GM12878 (cell line): ENCODE measurements at regions not wholly inside any gene's neighbourhood (a gene's known extent, or its start where the extent isn't known, plus 50 kb on each side); places are given as distances from the start of the nearest gene placed in this dataset.
A peak's percentile ranks its signal among the peaks of the same experiment; 100 is the strongest.

Experiments used
- ATAC-seq: fragments of 200-7000 bp; cut with Tn5 transposase; 3 replicates; pipeline ENCODE4 v1.9.1; 2020; ENCODE audit warnings: mild to moderate bottlenecking, moderate library complexity
- BruUV-seq: library from RNA; stranded (reverse); fragments of 400-500 nt; replicated peaks from 2 replicates; lab custom pipeline; 2021; lab: Mats Ljungman, UMichigan
- CTCF ChIA-PET: fragments of 300-600 bp; sonication (Branson Sonifier 250); formaldehyde crosslinking; extraction: SDS; loops from one replicate; lab custom pipeline; 2021; ENCODE audit warnings: inconsistent platforms; lab: Yijun Ruan, JAX
- POLR2A ChIA-PET: fragments of 350-600 bp; formaldehyde crosslinking; extraction: SDS; loops from one replicate; lab custom pipeline; 2021; ENCODE audit warnings: inconsistent platforms; lab: Charles Lee
- RAD21 ChIA-PET: fragments of 300-600 bp; sonication (Branson Sonifier 250); formaldehyde crosslinking; loops from one replicate; lab custom pipeline; 2023; ENCODE audit warnings: antibody characterized with exemption; ENCODE audit not compliant: unreplicated experiment; lab: Charles Lee
- SMC1A ChIA-PET: fragments of 300-600 bp; sonication (Branson Sonifier 250); formaldehyde crosslinking; loops from one replicate; lab custom pipeline; 2023; ENCODE audit not compliant: unreplicated experiment, uncharacterized antibody; lab: Charles Lee
- DNase-seq: peaks from one replicate; pipeline ENCODE4 v3.0.0-alpha.2; 2011; ENCODE audit warnings: low read depth, low spot score
- FAIRE-seq: peaks from 3 replicates; lab custom pipeline; 2011; peaks lifted over from hg19 to GRCh38; lab: Jason Lieb, UNC
- H2AFZ ChIP-seq: 2 replicates; pipeline ENCODE4 v1.6.0; 2011; ENCODE audit warnings: low read depth, low read length, control low read depth; ENCODE audit not compliant: control insufficient read depth
- H3K27ac ChIP-seq: 2 replicates; pipeline ENCODE4 v1.5.1; 2011; ENCODE audit warnings: control low read depth; ENCODE audit not compliant: control insufficient read depth, insufficient read depth
- H3K27me3 ChIP-seq, 2 experiments: replicated peaks in 1 of 2; 2 replicates each; pipeline versions ENCODE4 v1.6.0 to v1.6.1; 2011; ENCODE audit warnings: low read length in 1 of 2; ENCODE audit not compliant: control insufficient read depth in 2 of 2, insufficient read depth in 2 of 2
- H3K36me3 ChIP-seq, 2 experiments: 2 replicates each; pipeline ENCODE4 v1.5.1; 2011; ENCODE audit warnings: low read length in 1 of 2; ENCODE audit not compliant: control insufficient read depth in 2 of 2, insufficient read depth in 2 of 2
- H3K4me1 ChIP-seq: 2 replicates; pipeline ENCODE4 v1.6.1; 2011; ENCODE audit warnings: mild to moderate bottlenecking, low read length, moderate library complexity, mixed read lengths; ENCODE audit not compliant: control insufficient read depth, insufficient read depth
- H3K4me2 ChIP-seq: 2 replicates; pipeline ENCODE4 v1.6.0; 2011; ENCODE audit warnings: control low read depth; ENCODE audit not compliant: control insufficient read depth, insufficient read depth
- H3K4me3 ChIP-seq: fragments of 200-600 bp; sonication (generic); 2 replicates; pipeline ENCODE4 v1.5.1; 2016
- H3K79me2 ChIP-seq: 2 replicates; pipeline ENCODE4 v1.6.0; 2011; ENCODE audit warnings: low read length; ENCODE audit not compliant: control insufficient read depth, insufficient read depth
- H3K9ac ChIP-seq: 2 replicates; pipeline ENCODE4 v1.8.0; 2011; ENCODE audit warnings: low read length, control low read depth, mixed read lengths; ENCODE audit not compliant: control insufficient read depth, insufficient read depth
- H3K9me3 ChIP-seq: replicated peaks from 3 replicates; pipeline ENCODE4 v1.5.1; 2011; ENCODE audit warnings: mild to moderate bottlenecking, low read length; ENCODE audit not compliant: control insufficient read depth, insufficient read depth
- H4K20me1 ChIP-seq: 2 replicates; pipeline ENCODE4 v1.6.0; 2011; ENCODE audit not compliant: control insufficient read depth, insufficient read depth
- CHD1 ChIP-seq: IDR thresholded peaks from 2 replicates; pipeline ENCODE4 v1.6.1; 2012; ENCODE audit warnings: low read depth, low read length, improper control_type of control experiment
- IRF4 ChIP-seq: IDR thresholded peaks from 2 replicates; pipeline ENCODE4 v1.6.1; 2011; ENCODE audit warnings: low read depth, low read length
- KLF5 ChIP-seq: fragments of 450-650 bp; IDR thresholded peaks from 2 replicates; pipeline ENCODE4 v1.6.1; 2014; ENCODE audit warnings: mild to moderate bottlenecking; ENCODE audit not compliant: partially characterized antibody
- MAX ChIP-seq: IDR thresholded peaks from 2 replicates; pipeline ENCODE4 v1.6.1; 2012; ENCODE audit warnings: low read depth, low read length, improper control_type of control experiment
- MYB ChIP-seq: fragments of 150-350 bp; IDR thresholded peaks from 2 replicates; pipeline ENCODE4 v1.6.1; 2014; ENCODE audit warnings: mild to moderate bottlenecking, low read depth, low read length, borderline replicate concordance
- NFIC ChIP-seq: IDR thresholded peaks from 2 replicates; pipeline ENCODE4 v1.6.1; 2012; ENCODE audit warnings: low read depth, mild to moderate bottlenecking, inconsistent platforms, low read length, moderate library complexity
- NFYA ChIP-seq: IDR thresholded peaks from 2 replicates; pipeline ENCODE4 v1.6.1; 2011; ENCODE audit warnings: low read depth, mild to moderate bottlenecking, low read length, improper control_type of control experiment, borderline replicate concordance
- POLR2A ChIP-seq: IDR thresholded peaks from 2 replicates; pipeline ENCODE4 v1.6.1; 2011; ENCODE audit warnings: low read depth, mild to moderate bottlenecking, low read length
- RFX5 ChIP-seq: IDR thresholded peaks from 2 replicates; pipeline ENCODE4 v1.6.1; 2011; ENCODE audit warnings: low read depth, low read length, improper control_type of control experiment
- SPI1 ChIP-seq: IDR thresholded peaks from 2 replicates; pipeline ENCODE4 v1.6.1; 2011; ENCODE audit warnings: low read depth, mild to moderate bottlenecking, low read length, moderate library complexity, borderline replicate concordance; ENCODE audit not compliant: insufficient read depth
- SUPT20H ChIP-seq: IDR thresholded peaks from 2 replicates; pipeline ENCODE4 v1.6.1; 2011; ENCODE audit warnings: low read depth, mild to moderate bottlenecking, low read length, moderate library complexity, borderline replicate concordance; ENCODE audit not compliant: control insufficient read depth
- USF2 ChIP-seq: IDR thresholded peaks from 2 replicates; pipeline ENCODE4 v1.6.1; 2011; ENCODE audit warnings: low read depth, low read length, improper control_type of control experiment, borderline replicate concordance
- WGBS: methylation state at CpG from one replicate; pipeline ENCODE4 v1.1.6; 2016; ENCODE audit warnings: low lambda C conversion rate; ENCODE audit not compliant: insufficient replicate concordance, insufficient coverage; ENCODE audit errors: missing lambda C conversion rate; 5-methylcytosine and 5-hydroxymethylcytosine counted together
- in situ Hi-C: fragments of 300-500 bp; cut with MboI; formaldehyde crosslinking; loops from 9 replicates; pipeline ENCODE4 v1.14.3; 2018; ENCODE audit warnings: mixed read lengths
- intact Hi-C: fragments of 100-400 bp; cut with micrococcal nuclease; formaldehyde crosslinking; loops from one replicate; pipeline ENCODE4 v1.14.2; 2022; ENCODE audit not compliant: unreplicated experiment

- BruUV-seq: no TSS peak
- no peak overlapping the region for H2AFZ ChIP-seq
- no peaks in the 10 kb centered on the region for H4K20me1 ChIP-seq
- no peaks in the 10 kb centered on the region for H3K36me3 ChIP-seq
- CTCF ChIA-PET: interaction anchor here (0.9 kb wide), 1 partner anchor 41 kb away, joined by 5 read pairs; no protein-coding TSS in a partner anchor
- WGBS: 13% methylated on average over 2 of the region's 2 CpGs
- DNase-seq (no peak), FAIRE-seq (no peak), ATAC-seq (peak; percentile 23; the same call in 1 of the 3 replicates)
- no peak overlapping the region for H3K9ac ChIP-seq
- H3K4me2 ChIP-seq: no peak overlapping the region
- H3K27ac ChIP-seq: no peak overlapping the region
- H3K4me1 ChIP-seq: no peaks in the 10 kb centered on the region
- RAD21 ChIA-PET: no interaction called here
- TF ChIP-seq SUPT20H (no peak), MYB (no peak), MAX (no peak), KLF5 (no peak), RFX5 (no peak), SPI1 (no peak), CHD1 (no peak), NFYA (no peak), NFIC (no peak), IRF4 (no peak), USF2 (no peak), POLR2A (no peak)
- in situ Hi-C loops: no loop called here
- POLR2A ChIA-PET: interaction anchor here (0.5 kb wide), 1 partner anchor 43 kb away, joined by 3 read pairs; no protein-coding TSS in a partner anchor
- H3K79me2 ChIP-seq: no peaks in the 10 kb centered on the region
- no peaks in the 10 kb centered on the region for H3K9me3 ChIP-seq
- no peaks in the 10 kb centered on the region for H3K27me3 ChIP-seq
- no peak overlapping the region for H3K4me3 ChIP-seq
- intact Hi-C loops: no loop called here
- SMC1A ChIA-PET: interaction anchor here (1.0 to 1.8 kb wide), 2 partner anchors 11 to 55 kb away, joined by 3 to 5 read pairs; no protein-coding TSS in a partner anchor
These were observed 254.2 kb downstream of the PLOD2 start for GRCh38 chr3:145906755-145907154.
